Stomach (tissue), 4 donors: ENCODE measurements at regions not wholly inside any gene's neighbourhood (a gene's known extent, or its start where the extent isn't known, plus 50 kb on each side); places are given as distances from the start of the nearest gene placed in this dataset.

Experiments
- EP300 ChIP-seq: sonication (generic); formaldehyde crosslinking; IDR thresholded peaks from one replicate; pipeline ENCODE4 v1.6.1; 2017; ENCODE audit warnings: antibody characterized with exemption
- POLR2A ChIP-seq, 4 donors: fragments of 450-650 bp; IDR thresholded peaks; one replicate each; pipeline ENCODE4 v1.6.1; 2016; ENCODE audit warnings: antibody characterized with exemption in 4 of 4, control low read depth in 2 of 4, mild to moderate bottlenecking in 1 of 4, moderate library complexity in 1 of 4
- POLR2AphosphoS5 ChIP-seq, 3 donors: sonication (generic); formaldehyde crosslinking; IDR thresholded peaks; one replicate each; pipeline ENCODE4 v1.6.1; 2016; ENCODE audit warnings: antibody characterized with exemption in 3 of 3
- TF ChIP-seq, protein P1 (sequence below), 7 experiments: fragments of 450-650 bp in 4 of 7; fragments of 200-600 bp in 3 of 7; sonication (generic) in 3 of 7; IDR thresholded peaks; one replicate each; pipeline ENCODE4 v1.5.1; 2016 to 2019; ENCODE audit warnings: antibody characterized with exemption in 7 of 7, control low read depth in 2 of 7, mild to moderate bottlenecking in 1 of 7

DNA sequence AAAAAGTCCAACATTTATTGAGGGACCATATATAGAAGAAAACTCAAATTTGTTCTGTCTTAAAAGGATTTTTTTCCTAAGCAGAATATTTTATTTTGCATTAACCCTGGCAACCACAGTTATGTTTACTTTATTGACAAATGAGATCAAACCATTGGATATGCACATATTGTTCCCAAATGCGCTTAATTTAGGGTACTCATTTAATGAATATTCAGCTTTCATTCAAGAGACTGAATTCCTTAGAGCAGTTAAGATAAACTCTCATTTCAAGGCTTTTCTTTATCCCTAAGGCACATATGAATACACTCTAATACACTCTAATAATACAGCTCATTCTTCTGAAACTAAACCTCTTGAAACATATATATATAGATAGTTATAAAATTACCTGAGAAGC is 150.2 kb downstream of the HMHB1 start:
- TF ChIP-seq, protein P1, sequence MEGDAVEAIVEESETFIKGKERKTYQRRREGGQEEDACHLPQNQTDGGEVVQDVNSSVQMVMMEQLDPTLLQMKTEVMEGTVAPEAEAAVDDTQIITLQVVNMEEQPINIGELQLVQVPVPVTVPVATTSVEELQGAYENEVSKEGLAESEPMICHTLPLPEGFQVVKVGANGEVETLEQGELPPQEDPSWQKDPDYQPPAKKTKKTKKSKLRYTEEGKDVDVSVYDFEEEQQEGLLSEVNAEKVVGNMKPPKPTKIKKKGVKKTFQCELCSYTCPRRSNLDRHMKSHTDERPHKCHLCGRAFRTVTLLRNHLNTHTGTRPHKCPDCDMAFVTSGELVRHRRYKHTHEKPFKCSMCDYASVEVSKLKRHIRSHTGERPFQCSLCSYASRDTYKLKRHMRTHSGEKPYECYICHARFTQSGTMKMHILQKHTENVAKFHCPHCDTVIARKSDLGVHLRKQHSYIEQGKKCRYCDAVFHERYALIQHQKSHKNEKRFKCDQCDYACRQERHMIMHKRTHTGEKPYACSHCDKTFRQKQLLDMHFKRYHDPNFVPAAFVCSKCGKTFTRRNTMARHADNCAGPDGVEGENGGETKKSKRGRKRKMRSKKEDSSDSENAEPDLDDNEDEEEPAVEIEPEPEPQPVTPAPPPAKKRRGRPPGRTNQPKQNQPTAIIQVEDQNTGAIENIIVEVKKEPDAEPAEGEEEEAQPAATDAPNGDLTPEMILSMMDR (IDR thresholded peaks at IDR 0.05) = no peak
- TF ChIP-seq POLR2AphosphoS5 (IDR thresholded peaks at IDR 0.05) = no peak
- no peak for TF ChIP-seq EP300
- TF ChIP-seq POLR2A (IDR thresholded peaks at IDR 0.05) = no peak
